GM13977 (cell line): ENCODE measurements at regions not wholly inside any gene's neighbourhood (a gene's known extent, or its start where the extent isn't known, plus 50 kb on each side); places are given as distances from the start of the nearest gene placed in this dataset.

Experiments
- DNase-seq: peaks from one replicate; pipeline ENCODE4 v3.0.0; 2012; ENCODE audit warnings: low spot score
- in situ Hi-C: fragments of 300-500 bp; cut with MboI; formaldehyde crosslinking; loops from one replicate; pipeline ENCODE4 v1.12.0; 2022; ENCODE audit warnings: low sequenced_read_pairs, low pct_unique_long_range_greater_than_20kb, mixed read lengths, inconsistent platforms; ENCODE audit not compliant: unreplicated experiment
- TF ChIP-seq, protein P1 (sequence below): IDR thresholded peaks from 2 replicates; pipeline ENCODE4 v1.5.1; 2012; ENCODE audit warnings: mild to moderate bottlenecking, control low read depth; ENCODE audit not compliant: insufficient read depth; ENCODE audit errors: extremely low read depth, missing control alignments

GRCh38 chr2:117679952-117680351, 134.5 kb upstream of the DDX18 start:
- in situ Hi-C loops = no loop called here
- DNase-seq = no peak
- TF ChIP-seq, protein P1, sequence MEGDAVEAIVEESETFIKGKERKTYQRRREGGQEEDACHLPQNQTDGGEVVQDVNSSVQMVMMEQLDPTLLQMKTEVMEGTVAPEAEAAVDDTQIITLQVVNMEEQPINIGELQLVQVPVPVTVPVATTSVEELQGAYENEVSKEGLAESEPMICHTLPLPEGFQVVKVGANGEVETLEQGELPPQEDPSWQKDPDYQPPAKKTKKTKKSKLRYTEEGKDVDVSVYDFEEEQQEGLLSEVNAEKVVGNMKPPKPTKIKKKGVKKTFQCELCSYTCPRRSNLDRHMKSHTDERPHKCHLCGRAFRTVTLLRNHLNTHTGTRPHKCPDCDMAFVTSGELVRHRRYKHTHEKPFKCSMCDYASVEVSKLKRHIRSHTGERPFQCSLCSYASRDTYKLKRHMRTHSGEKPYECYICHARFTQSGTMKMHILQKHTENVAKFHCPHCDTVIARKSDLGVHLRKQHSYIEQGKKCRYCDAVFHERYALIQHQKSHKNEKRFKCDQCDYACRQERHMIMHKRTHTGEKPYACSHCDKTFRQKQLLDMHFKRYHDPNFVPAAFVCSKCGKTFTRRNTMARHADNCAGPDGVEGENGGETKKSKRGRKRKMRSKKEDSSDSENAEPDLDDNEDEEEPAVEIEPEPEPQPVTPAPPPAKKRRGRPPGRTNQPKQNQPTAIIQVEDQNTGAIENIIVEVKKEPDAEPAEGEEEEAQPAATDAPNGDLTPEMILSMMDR = no peak

DNA sequence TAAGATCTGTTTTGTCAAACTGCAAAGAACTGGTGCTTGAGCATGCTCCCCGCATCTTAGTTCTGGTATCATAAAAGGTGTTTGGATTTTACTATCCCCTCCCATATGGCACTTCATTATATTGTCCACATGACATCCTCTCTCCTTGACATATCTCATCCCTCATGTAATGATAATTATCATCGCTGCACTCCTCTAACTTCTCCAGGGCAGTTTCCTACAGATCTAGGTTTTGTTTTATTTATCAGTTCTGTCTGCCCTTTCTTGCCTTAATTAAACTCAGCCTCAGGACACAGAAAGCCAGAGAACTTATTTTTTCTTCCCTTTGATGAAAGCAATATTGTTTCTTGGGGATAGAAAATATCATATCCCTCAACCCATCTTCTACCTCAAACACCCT, 129.6 kb upstream of the DDX18 start:
- in situ Hi-C loops = no loop called here
- TF ChIP-seq, protein P1 = no peak

GRCh38 chr2:117686699-117687098, 127.8 kb upstream of the DDX18 start:
- peak; percentile 52 for DNase-seq
- TF ChIP-seq, protein P1 = no peak
- in situ Hi-C loops = no loop called here

More for the DNA sequence above, 129.6 kb upstream of the DDX18 start:
- DNase-seq = no peak

- TF ChIP-seq, protein P1 = no peak
- DNase-seq = no peak
- in situ Hi-C loops = no loop called here
These were observed 122.9 kb upstream of the DDX18 start for GRCh38 chr2:117691595-117691994.

GRCh38 chr2:117692001-117692763, 122.3 kb upstream of the DDX18 start:
- TF ChIP-seq, protein P1 = no peak
- no peak for DNase-seq
- in situ Hi-C loops = no loop called here

- in situ Hi-C loops = no loop called here
- DNase-seq = no peak
These were observed 121.3 kb upstream of the DDX18 start for GRCh38 chr2:117693154-117693553.

More at GRCh38 chr2:117693154-117693553, 121.3 kb upstream of the DDX18 start:
- TF ChIP-seq, protein P1 = no peak
